ENCODE measurements at regions not wholly inside any gene's neighbourhood (a gene's known extent, or its start where the extent isn't known, plus 50 kb on each side); places are given as distances from the start of the nearest gene placed in this dataset.

DNA sequence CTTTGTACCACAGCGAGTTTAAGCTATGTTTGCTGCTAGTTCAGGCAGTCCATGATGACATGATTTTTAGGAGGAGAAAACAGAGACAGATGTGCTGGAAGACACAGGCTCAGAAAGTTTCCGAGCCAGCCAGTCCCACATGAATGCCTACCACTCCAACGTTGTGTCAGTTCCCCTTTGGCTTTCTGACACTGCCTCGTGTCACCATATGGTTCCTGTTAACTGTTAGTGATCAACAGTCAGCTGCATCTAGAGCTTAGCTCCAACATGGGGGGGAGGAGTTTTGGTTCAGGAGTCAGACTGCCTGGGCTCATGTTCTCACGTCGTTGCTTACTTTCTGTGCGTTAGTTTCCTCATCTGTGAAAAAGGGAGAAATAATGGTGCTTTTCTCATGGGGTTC lies 343.7 kb downstream of the MID1IP1 start:
- in situ Hi-C loops (cut with MboI; ENCODE audit: low sequenced_read_pairs) = loop anchor here (5.0 to 10.0 kb wide), 2 partner anchors 60 to 388 kb away; no protein-coding TSS in a partner anchor
- Histone ChIP-seq H2BK120ac (ENCODE audit: low read depth, low read length) (no peak overlapping the region), H3K4me2 (ENCODE audit: low read depth, low read length) (no peak overlapping the region), H3K27me3 (ENCODE audit: control insufficient read depth, insufficient read depth, low read length) (peaks cover 31% of the 10 kb centered on the region), H4K20me1 (ENCODE audit: insufficient read depth, low read length) (no peaks in the 10 kb centered on the region), H3K4ac (ENCODE audit: low read depth, low read length) (no peak overlapping the region), H3K36me3 (ENCODE audit: control insufficient read depth, insufficient read depth, low read length) (no peaks in the 10 kb centered on the region), H2AFZ (replicated peaks; ENCODE audit: low read length, poor library complexity) (no peak overlapping the region), H3K4me1 (ENCODE audit: control insufficient read depth, insufficient read depth, low read length) (no peaks in the 10 kb centered on the region), H4K5ac (ENCODE audit: low read depth, low read length) (no peak overlapping the region), H3K9me3 (ENCODE audit: control insufficient read depth, insufficient read depth, low read length) (no peaks in the 10 kb centered on the region), H2BK5ac (ENCODE audit: low read depth, low read length, poor library complexity, severe bottlenecking) (no peak overlapping the region), H3K18ac (ENCODE audit: low read depth, low read length) (no peak overlapping the region), H2AK5ac (ENCODE audit: low read depth, low read length) (no peak overlapping the region), H3K23ac (ENCODE audit: low read depth, low read length) (no peak overlapping the region), H3K14ac (replicated peaks; ENCODE audit: low read depth, low read length) (no peak overlapping the region), H3K56ac (ENCODE audit: extremely low read depth, insufficient read depth, low read length) (no peak overlapping the region), H3K9me1 (ENCODE audit: insufficient read depth, low read length) (no peaks in the 10 kb centered on the region), H4K91ac (ENCODE audit: insufficient read depth, low read depth, low read length) (no peak overlapping the region), H2BK20ac (ENCODE audit: low read depth, low read length) (no peak overlapping the region), H3K27ac (ENCODE audit: insufficient read depth, low read length) (no peak overlapping the region), H3K79me1 (ENCODE audit: low read depth in 1 of 2, low read length in 2 of 2) (no peaks in the 10 kb centered on the region), H3K9ac (ENCODE audit: low read depth, low read length) (no peak overlapping the region), H3K4me3 (ENCODE audit: insufficient read depth, low read depth, low read length) (no peak overlapping the region), H2AK9ac (replicated peaks; ENCODE audit: low read depth, low read length, poor library complexity) (no peak overlapping the region), H4K8ac (ENCODE audit: low read depth in 2 of 2, low read length in 2 of 2) (no peak overlapping the region), H2BK15ac (ENCODE audit: low read depth, low read length) (no peak overlapping the region)
- intact Hi-C loops (cut with micrococcal nuclease) = loop anchor here (5.0 kb wide), 1 partner anchor 378 kb away; no protein-coding TSS in a partner anchor
- ChIA-PET POLR2A (ENCODE audit: unreplicated experiment) (no interaction called here), CTCF (no interaction called here)
- no TSS peak for BruUV-seq (replicated peaks)
- dilution Hi-C loops (cut with HindIII; ENCODE audit: low sequenced_read_pairs, unreplicated experiment) = no loop called here
- WGBS, 2 experiments (ENCODE audit: extremely low coverage in 2 of 2, insufficient read length in 1 of 2) = 0% methylated on average over 1 of the region's 7 CpGs; no CpG with 5 or more reads in 1 of the 2 experiments
- DNase-seq (no peak), ATAC-seq (ENCODE audit: low read depth) (no peak)
- TF ChIP-seq CTCF (conservative IDR thresholded peaks at IDR 0.05; ENCODE audit: low read depth, low read length) (no peak), SMC3 (IDR thresholded peaks at IDR 0.05; ENCODE audit: low read depth, low read length) (no peak), FOS (IDR thresholded peaks at IDR 0.05; ENCODE audit: low read depth, low read length) (no peak), RFX5 (IDR thresholded peaks at IDR 0.05; ENCODE audit: low read depth, low read length) (no peak), POLR2A (IDR thresholded peaks at IDR 0.05; ENCODE audit: low read depth, low read length) (no peak), ELK1 (IDR thresholded peaks at IDR 0.05; ENCODE audit: borderline replicate concordance, low read depth, low read length) (no peak), CHD1 (IDR thresholded peaks at IDR 0.05; ENCODE audit: low read depth, low read length) (no peak), USF2 (IDR thresholded peaks at IDR 0.05; ENCODE audit: low read depth, low read length) (no peak), MXI1 (IDR thresholded peaks at IDR 0.05; ENCODE audit: borderline replicate concordance, low read depth, low read length) (no peak), CEBPB (IDR thresholded peaks at IDR 0.05; ENCODE audit: low read depth, low read length) (no peak), BHLHE40 (IDR thresholded peaks at IDR 0.05; ENCODE audit: low read depth, low read length) (no peak)

Measured in IMR-90 (cell line).